Dendritic cell treated with granulocyte-macrophage colony-stimulating factor and Interleukin-4, amounts not matched to agents 40 ng/mL and 50 ng/mL, for 4 days (primary cell): ENCODE measurements at regions not wholly inside any gene's neighbourhood (a gene's known extent, or its start where the extent isn't known, plus 50 kb on each side); places are given as distances from the start of the nearest gene placed in this dataset.
"Not testable (repeated sequence)": the region's sequence is repeated elsewhere in the genome, so short reads cannot be mapped to it uniquely, and the experiment has no call there.

Source experiments
- H3K27ac Mint-ChIP-seq: one replicate; pipeline ENCODE4 v1.8.0; 2022; ENCODE audit warnings: mild to moderate bottlenecking, mixed read lengths
- H3K27me3 Mint-ChIP-seq: one replicate; pipeline ENCODE4 v1.8.0; 2022; ENCODE audit warnings: mild to moderate bottlenecking, mixed read lengths
- H3K36me3 Mint-ChIP-seq: one replicate; pipeline ENCODE4 v1.8.0; 2022; ENCODE audit warnings: low read depth, mixed read lengths
- H3K4me1 Mint-ChIP-seq: one replicate; pipeline ENCODE4 v1.8.0; 2022; ENCODE audit warnings: low read depth, mixed read lengths
- H3K4me3 Mint-ChIP-seq: one replicate; pipeline ENCODE4 v1.8.0; 2022; ENCODE audit warnings: mild to moderate bottlenecking, moderate library complexity, mixed read lengths
- H3K9me3 Mint-ChIP-seq: one replicate; pipeline ENCODE4 v1.8.0; 2022; ENCODE audit warnings: mixed read lengths
- intact Hi-C: fragments of 100-400 bp; cut with micrococcal nuclease; formaldehyde crosslinking; loops from one replicate; pipeline ENCODE4 v1.15.0; 2022

DNA sequence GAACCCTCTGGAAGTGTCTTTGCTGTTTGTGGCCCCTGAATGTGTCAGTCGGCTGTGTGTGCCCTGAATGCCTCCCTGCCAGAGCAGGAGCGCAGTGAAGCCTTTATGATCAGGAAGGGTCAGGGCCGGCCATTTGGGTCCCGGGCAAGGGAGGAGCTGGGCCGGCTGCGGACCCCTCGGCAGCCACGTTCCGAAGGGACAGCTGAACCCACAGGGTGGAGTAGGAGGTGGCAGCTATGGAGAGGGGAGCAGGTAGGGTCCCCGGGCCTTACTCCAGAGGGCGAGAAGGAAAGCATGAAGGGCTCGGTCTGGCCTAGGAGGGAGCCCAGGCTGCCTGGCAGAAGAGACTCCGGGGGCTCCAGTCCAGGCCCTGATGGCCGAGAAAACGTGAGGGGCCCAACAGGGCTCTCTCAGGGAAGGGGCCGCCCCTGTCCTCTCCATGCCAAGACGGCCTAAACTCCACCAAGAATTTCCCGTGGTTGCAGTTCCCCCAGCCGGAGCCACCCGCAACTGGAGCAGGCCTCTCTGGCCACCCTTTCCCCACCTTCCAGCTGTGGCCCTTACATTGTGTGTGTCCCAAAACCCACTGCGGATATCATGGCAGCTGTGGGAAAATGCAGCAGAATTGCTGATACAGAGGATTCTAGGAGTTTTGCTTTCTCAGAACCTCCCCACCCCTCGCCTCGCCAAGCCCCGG is 182.2 kb upstream of the STK26 start:
- Mint-ChIP-seq H3K27ac (no peak overlapping the region), H3K4me1 (no peaks in the 10 kb centered on the region), H3K36me3 (no peaks in the 10 kb centered on the region), H3K27me3 (no peaks in the 10 kb centered on the region), H3K9me3 (no peaks in the 10 kb centered on the region), H3K4me3 (no peak overlapping the region)
- intact Hi-C loops, result loop anchor here (5.0 kb wide), 2 partner anchors 231 to 791 kb away; no protein-coding TSS in a partner anchor

DNA sequence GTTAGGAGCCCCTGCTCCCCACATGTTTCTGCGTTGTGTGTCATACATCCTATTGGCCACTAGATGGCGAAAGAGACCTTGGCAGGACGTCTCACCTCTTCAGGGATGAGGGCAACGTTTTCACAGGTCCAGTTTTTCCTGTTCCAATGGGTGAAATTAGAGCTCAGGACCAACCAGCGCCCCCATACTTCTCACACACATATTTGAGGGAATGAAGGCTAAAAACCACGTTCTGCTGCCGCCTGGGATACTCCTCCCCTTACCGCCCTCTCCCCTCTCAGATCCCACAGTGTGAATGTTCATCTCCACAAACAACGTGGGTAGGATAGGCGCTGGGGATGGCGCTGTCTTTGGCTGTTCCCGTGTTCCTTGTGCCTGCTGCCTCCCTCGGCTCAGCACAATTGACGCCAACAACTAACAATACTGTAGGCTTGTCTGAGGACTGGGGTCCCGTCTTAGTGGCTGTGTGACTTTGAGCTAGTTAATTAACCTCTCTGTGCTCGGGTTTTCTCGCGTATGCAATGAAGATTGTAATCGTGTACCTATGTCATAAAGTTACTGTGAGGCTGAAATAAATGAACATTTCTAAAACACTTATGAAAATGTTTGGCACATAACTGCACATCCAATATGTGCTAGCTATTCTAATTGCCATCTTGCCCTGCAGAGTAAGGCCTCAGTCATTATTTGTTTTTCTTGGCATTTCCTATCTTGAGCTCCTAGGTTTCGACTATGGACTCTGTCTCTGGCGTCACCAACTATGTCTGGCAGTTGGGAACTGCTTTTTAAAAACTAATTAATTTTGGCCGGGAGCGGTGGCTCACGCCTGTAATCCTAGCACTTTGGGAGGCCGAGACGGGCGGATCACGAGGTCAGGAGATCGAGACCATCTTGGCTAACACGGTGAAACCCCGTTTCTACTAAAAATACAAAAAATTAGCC is 181.3 kb upstream of the STK26 start:
- no peaks in the 10 kb centered on the region for H3K9me3 Mint-ChIP-seq
- H3K4me1 Mint-ChIP-seq, result no peaks in the 10 kb centered on the region
- H3K36me3 Mint-ChIP-seq, result no peaks in the 10 kb centered on the region
- H3K4me3 Mint-ChIP-seq, result no peak overlapping the region
- H3K27me3 Mint-ChIP-seq, result no peaks in the 10 kb centered on the region
- intact Hi-C loops, result loop anchor here (5.0 kb wide), 2 partner anchors 231 to 791 kb away; no protein-coding TSS in a partner anchor
- H3K27ac Mint-ChIP-seq, result no peak overlapping the region

DNA sequence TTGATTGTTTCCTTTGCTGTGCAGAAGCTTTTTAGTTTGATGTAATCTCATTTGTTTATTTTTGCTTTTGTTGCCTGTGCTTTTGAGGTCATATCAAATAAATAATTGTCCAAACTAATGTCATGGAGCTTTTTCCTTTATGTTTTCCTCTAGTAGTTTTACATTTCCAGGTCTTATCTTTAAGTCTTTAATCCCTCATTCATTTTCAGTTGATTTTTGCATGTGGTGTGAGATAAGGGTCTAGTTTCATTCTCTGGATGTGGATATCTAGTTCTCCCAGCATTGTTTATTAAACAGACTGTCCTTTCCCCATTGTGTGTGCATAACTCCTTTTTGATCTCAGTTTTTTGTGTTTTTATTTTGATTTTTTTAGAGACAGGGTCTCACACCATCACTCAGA is 179.1 kb upstream of the STK26 start:
- H3K27me3 Mint-ChIP-seq, result no peaks in the 10 kb centered on the region
- H3K36me3 Mint-ChIP-seq, result no peaks in the 10 kb centered on the region
- intact Hi-C loops, result loop anchor here (5.0 kb wide), 2 partner anchors 228 to 788 kb away; no protein-coding TSS in a partner anchor
- no peaks in the 10 kb centered on the region for H3K4me1 Mint-ChIP-seq
- no peaks in the 10 kb centered on the region for H3K9me3 Mint-ChIP-seq
- H3K4me3 Mint-ChIP-seq, result no peak overlapping the region
- no peak overlapping the region for H3K27ac Mint-ChIP-seq

DNA sequence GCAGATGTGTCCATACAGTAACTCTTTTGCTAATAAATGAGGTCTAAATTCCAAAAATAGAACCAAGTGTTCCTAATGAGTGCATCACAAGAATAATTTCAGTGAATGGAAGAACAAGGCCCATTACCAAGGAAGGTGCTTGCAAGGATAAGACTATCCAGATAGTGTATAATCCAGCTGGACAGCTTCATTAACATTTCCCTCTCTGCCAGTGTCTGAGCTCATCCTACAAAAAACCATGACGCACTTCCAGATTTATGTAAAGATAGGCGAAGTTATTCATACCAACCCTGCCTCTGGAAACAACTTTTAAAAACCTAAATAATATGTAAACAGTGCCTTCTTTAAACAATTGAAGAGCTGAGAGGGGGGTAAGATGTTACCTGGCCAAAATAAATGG is 177.9 kb upstream of the STK26 start:
- H3K27me3 Mint-ChIP-seq, result no peaks in the 10 kb centered on the region
- no peak overlapping the region for H3K4me3 Mint-ChIP-seq
- H3K27ac Mint-ChIP-seq, result no peak overlapping the region
- no peaks in the 10 kb centered on the region for H3K36me3 Mint-ChIP-seq
- intact Hi-C loops, result no loop called here
- H3K9me3 Mint-ChIP-seq, result no peaks in the 10 kb centered on the region
- no peaks in the 10 kb centered on the region for H3K4me1 Mint-ChIP-seq

DNA sequence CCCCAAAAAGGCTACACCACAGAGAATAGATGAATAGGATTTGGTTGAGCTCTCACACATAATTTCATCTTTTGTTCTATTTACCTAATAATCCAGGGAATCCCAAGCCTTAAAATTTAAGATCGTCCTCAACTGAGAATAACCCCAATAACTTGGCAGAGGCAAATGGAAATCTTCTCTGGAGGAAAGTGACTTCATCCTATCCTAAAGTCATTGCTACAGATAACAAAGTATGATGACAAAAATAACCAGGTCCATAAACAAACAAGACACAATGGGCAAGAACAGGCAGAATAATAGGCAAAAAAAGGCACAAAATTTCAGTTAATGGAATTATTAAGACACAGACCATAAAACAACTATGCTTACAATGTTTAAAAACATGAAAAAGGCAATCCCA is 177.3 kb upstream of the STK26 start:
- intact Hi-C loops, result no loop called here
- H3K4me3 Mint-ChIP-seq, result no peak overlapping the region
- H3K9me3 Mint-ChIP-seq, result no peaks in the 10 kb centered on the region
- H3K27ac Mint-ChIP-seq, result no peak overlapping the region
- no peaks in the 10 kb centered on the region for H3K36me3 Mint-ChIP-seq
- H3K27me3 Mint-ChIP-seq, result no peaks in the 10 kb centered on the region
- H3K4me1 Mint-ChIP-seq, result peaks cover under 1% of the 10 kb centered on the region

DNA sequence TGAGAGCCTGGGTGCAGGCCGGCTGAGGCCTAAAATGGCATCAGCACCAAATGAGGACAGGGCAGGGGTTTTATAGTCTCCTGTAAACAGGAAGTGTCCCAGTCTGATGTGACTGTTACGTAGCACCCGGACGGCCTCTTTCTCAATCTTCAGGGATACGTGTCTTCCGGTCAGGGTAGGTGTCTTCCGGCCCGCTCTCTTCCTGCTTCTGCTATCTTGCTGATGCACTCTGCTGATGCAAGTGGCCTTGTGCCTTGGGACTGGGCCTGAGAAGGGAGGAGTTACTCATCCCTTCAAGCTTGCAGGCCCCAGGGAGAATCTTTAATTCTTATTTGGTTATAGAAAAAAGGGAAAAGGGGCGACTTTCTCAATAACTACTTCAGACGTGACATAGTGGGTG is 172.1 kb upstream of the STK26 start:
- H3K9me3 Mint-ChIP-seq, H3K27ac Mint-ChIP-seq, H3K27me3 Mint-ChIP-seq, H3K36me3 Mint-ChIP-seq, H3K4me3 Mint-ChIP-seq, intact Hi-C loops, H3K4me1 Mint-ChIP-seq: not testable (repeated sequence)

DNA sequence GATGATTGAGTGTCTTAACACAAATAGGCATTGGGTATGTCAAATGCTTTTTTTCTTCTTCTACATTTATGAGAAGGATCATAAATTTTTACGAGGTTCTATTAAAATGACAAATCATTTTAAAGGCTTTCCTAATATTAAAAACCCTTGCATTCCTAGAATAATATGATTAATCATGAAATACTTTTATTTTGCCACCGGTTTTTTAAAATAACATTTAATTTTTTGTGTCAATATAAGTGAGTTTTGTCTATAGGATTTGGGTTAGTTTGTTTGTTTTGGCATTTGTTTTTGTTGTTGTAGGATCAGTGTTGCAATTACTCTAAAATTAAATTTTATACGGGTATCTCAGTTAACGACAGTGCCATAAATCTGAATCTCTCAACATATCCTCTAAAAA is 169.7 kb upstream of the STK26 start:
- Mint-ChIP-seq H3K27me3 (no peaks in the 10 kb centered on the region), H3K36me3 (no peaks in the 10 kb centered on the region), H3K4me3 (no peak overlapping the region), H3K9me3 (no peaks in the 10 kb centered on the region), H3K4me1 (peaks cover 5% of the 10 kb centered on the region), H3K27ac (no peak overlapping the region)
- intact Hi-C loops, result no loop called here

DNA sequence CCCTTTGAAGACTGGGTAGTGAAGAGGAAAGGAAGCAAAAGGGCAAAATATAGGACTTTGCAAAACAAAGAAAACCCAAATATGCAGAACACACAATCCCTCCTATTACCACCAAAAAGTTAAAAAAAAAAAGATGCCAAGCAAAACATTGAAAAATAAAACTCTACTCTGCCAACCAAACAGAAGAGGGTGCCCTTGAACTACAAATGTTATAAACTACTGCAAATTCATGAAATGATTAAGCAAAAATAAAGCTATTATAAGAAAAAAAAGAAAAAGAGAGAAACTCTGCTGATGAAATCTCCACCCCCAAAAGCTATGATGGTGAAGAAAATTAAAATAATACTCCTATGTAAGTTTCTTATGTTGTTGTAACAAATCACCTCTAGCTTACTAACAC is 168.5 kb upstream of the STK26 start:
- H3K9me3 Mint-ChIP-seq, result no peaks in the 10 kb centered on the region
- no peak overlapping the region for H3K27ac Mint-ChIP-seq
- no peaks in the 10 kb centered on the region for H3K36me3 Mint-ChIP-seq
- peaks cover 5% of the 10 kb centered on the region for H3K4me1 Mint-ChIP-seq
- intact Hi-C loops, result no loop called here
- H3K27me3 Mint-ChIP-seq, result no peaks in the 10 kb centered on the region
- H3K4me3 Mint-ChIP-seq, result no peak overlapping the region

DNA sequence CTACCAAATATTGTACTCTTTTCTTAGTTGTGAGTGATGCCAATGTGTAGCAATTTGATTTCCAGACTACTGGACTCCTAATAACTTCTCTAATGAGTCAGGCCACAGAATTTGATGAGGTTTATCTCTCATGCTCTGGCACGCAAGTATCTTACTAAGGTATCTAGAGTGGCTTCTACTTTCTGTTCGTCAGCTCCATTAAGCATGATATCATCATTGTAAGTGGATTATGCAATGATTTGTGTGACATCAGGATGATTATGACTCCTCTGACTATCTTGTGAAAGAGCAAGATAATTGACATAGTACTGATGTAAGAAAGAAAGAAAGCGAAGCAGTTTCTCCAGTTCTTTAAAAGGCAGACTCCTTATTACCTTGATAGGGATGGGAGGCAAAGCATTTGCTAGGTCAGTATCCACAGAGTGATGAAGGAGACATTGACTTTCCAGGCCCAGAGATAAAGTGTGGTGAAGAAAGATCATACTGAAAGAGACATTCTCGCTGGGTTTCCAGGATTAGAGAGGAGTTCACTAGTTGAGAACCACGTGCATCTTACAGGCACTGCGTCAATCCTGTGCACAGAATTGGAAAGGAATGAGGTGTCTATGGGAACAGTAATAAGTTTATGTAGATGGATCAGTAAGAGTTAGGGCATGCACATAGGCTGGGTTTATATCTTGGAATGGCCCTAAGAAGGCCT is 161.9 kb upstream of the STK26 start:
- Mint-ChIP-seq H3K27me3 (no peaks in the 10 kb centered on the region), H3K36me3 (no peaks in the 10 kb centered on the region), H3K27ac (no peak overlapping the region), H3K9me3 (no peaks in the 10 kb centered on the region), H3K4me1 (no peaks in the 10 kb centered on the region), H3K4me3 (no peak overlapping the region)
- intact Hi-C loops, result no loop called here

DNA sequence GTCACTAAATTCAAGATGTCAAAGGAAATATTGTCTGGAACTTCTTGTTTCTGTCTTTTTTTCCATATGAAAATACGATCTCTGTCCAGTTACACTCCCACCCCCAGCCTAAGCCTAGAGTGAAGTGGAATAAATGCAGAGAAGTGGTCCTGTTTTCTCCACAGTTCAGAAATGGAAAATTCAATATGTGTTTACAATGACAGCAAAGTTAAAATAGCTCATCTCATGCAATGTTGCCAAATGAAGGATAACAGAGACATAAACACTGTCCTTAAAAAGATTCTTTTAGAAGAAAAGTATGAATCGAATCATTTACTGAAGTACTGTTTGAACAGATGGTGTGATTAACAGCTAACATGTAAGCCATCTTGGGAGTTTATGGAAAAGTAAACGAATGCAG is 160.8 kb upstream of the STK26 start:
- H3K27ac Mint-ChIP-seq, result no peak overlapping the region
- no peaks in the 10 kb centered on the region for H3K9me3 Mint-ChIP-seq
- H3K27me3 Mint-ChIP-seq, result no peaks in the 10 kb centered on the region
- H3K36me3 Mint-ChIP-seq, result no peaks in the 10 kb centered on the region
- intact Hi-C loops, result no loop called here
- H3K4me3 Mint-ChIP-seq, result no peak overlapping the region
- no peaks in the 10 kb centered on the region for H3K4me1 Mint-ChIP-seq

DNA sequence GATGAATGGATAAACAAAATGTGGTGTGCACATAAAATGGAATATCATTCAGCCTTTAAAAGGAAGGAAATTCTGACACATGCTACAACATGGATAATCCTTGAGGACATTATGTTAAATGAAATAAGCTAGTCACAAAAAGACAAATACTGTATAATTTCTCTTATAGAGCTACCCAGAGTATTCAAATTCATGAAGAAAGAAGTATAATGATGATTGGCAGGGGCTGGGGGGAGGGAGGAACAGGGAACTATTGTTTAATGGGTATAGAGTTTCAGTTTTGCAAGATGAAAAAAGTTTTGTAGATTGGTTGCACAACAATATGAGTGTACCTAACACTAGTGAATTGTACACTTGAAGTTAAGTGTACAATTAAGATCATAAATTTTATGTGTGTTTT is 153.9 kb upstream of the STK26 start:
- intact Hi-C loops, result no loop called here
- H3K4me3 Mint-ChIP-seq, result no peak overlapping the region
- no peak overlapping the region for H3K27ac Mint-ChIP-seq
- no peaks in the 10 kb centered on the region for H3K4me1 Mint-ChIP-seq
- no peaks in the 10 kb centered on the region for H3K36me3 Mint-ChIP-seq
- no peaks in the 10 kb centered on the region for H3K9me3 Mint-ChIP-seq
- no peaks in the 10 kb centered on the region for H3K27me3 Mint-ChIP-seq

DNA sequence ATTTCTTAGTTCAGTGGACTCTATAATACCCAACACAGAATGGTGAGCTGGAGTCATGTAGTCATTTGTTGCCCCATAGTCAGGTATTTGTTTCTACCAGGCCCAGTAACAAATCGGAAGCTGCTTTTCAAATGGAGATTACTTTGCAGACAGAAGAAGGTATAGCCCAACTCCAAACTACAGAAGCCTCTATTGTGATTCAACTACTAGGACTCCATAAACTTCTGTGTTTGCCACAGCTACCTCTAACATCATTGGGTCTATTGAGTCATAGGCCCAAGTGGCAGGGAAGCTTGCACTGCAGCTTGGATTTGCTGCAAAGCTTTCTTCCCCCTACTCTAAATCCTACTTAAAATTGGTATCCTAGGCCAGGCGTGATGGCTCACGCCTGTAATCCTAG is 148.8 kb upstream of the STK26 start:
- intact Hi-C loops, result no loop called here
- Mint-ChIP-seq H3K27me3 (no peaks in the 10 kb centered on the region), H3K9me3 (no peaks in the 10 kb centered on the region), H3K36me3 (no peaks in the 10 kb centered on the region), H3K27ac (no peak overlapping the region), H3K4me1 (no peaks in the 10 kb centered on the region), H3K4me3 (no peak overlapping the region)

DNA sequence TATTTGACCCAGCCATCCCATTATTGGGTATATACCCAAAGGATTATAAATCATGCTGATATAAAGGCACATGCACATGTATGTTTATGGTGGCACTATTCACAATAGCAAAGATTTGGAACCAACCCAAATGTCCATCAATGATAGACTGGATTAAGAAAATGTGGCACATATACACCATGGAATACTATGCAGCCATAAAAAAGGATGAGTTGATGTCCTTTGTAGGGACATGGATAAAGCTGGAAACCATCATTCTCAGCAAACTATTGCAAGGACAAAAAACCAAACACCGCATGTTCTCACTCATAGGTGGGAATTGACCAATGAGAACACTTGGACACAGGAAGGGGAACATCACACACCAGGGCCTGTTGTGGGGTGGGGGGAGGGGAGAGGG is 147.3 kb upstream of the STK26 start:
- H3K36me3 Mint-ChIP-seq, H3K4me3 Mint-ChIP-seq, H3K9me3 Mint-ChIP-seq, intact Hi-C loops, H3K27ac Mint-ChIP-seq, H3K27me3 Mint-ChIP-seq, H3K4me1 Mint-ChIP-seq: not testable (repeated sequence)

DNA sequence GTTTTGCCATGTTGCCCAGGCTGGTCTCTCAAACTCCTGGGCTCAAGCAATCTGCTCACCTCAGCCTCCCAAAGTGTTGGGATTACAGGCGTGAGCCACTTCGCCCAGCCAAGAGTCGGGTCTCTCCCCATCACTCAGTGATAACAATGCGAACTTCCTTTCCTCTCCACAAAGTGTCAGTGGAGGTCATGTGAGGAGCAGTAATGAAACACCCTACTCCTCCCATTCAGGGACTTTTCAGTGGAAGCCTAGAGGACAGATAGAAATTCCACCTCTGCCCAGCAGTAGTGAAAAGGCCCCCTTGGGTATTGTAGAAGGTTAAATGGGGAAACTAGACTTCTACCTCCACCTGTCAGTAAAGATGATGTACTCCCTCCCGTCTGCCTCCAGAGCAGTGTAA is 141.9 kb upstream of the STK26 start:
- H3K4me3 Mint-ChIP-seq, result no peak overlapping the region
- H3K9me3 Mint-ChIP-seq, result no peaks in the 10 kb centered on the region
- H3K27ac Mint-ChIP-seq, result no peak overlapping the region
- intact Hi-C loops, result no loop called here
- H3K27me3 Mint-ChIP-seq, result no peaks in the 10 kb centered on the region
- H3K36me3 Mint-ChIP-seq, result no peaks in the 10 kb centered on the region
- no peaks in the 10 kb centered on the region for H3K4me1 Mint-ChIP-seq
